ENCODE measurements at regions not wholly inside any gene's neighbourhood (a gene's known extent, or its start where the extent isn't known, plus 50 kb on each side); places are given as distances from the start of the nearest gene placed in this dataset.
"Not testable (repeated sequence)": the region's sequence is repeated elsewhere in the genome, so short reads cannot be mapped to it uniquely, and the experiment has no call there.

GRCh38 chr9:135380311-135380960 is 99.1 kb upstream of the PPP1R26 start:
- no peak for DNase-seq (ENCODE audit: low spot score)

GRCh38 chr9:135381762-135382310 is 97.7 kb upstream of the PPP1R26 start:
- no peak for DNase-seq (ENCODE audit: low spot score)

GRCh38 chr9:135384226-135384625 is 95.4 kb upstream of the PPP1R26 start:
- DNase-seq (ENCODE audit: low spot score): no peak

GRCh38 chr9:135384815-135385405 is 94.7 kb upstream of the PPP1R26 start:
- DNase-seq (ENCODE audit: low spot score): not testable (repeated sequence)

- DNase-seq (ENCODE audit: low spot score): no peak
Measured at GRCh38 chr9:135385793-135386192, 93.8 kb upstream of the PPP1R26 start.

- no peak for DNase-seq (ENCODE audit: low spot score)
Measured at GRCh38 chr9:135387976-135388375, 91.6 kb upstream of the PPP1R26 start.

- no peak for DNase-seq (ENCODE audit: low spot score)
Measured at GRCh38 chr9:135388530-135388929, 91.1 kb upstream of the PPP1R26 start.

GRCh38 chr9:135391759-135392158 is 87.8 kb upstream of the PPP1R26 start:
- DNase-seq (ENCODE audit: low spot score): no peak

GRCh38 chr9:135392511-135392910 is 87.1 kb upstream of the PPP1R26 start:
- DNase-seq (ENCODE audit: low spot score): no peak

GRCh38 chr9:135394131-135394530 is 85.5 kb upstream of the PPP1R26 start:
- DNase-seq (ENCODE audit: low spot score): no peak

GRCh38 chr9:135394699-135395645 is 84.6 kb upstream of the PPP1R26 start:
- no peak for DNase-seq (ENCODE audit: low spot score)

GRCh38 chr9:135397142-135397541 is 82.4 kb upstream of the PPP1R26 start:
- DNase-seq (ENCODE audit: low spot score): no peak

- no peak for DNase-seq (ENCODE audit: low spot score)
Measured at GRCh38 chr9:135399000-135399649, 80.5 kb upstream of the PPP1R26 start.

GRCh38 chr9:135400496-135400895 is 79.1 kb upstream of the PPP1R26 start:
- no peak for DNase-seq (ENCODE audit: low spot score)

- no peak for DNase-seq (ENCODE audit: low spot score)
Measured at GRCh38 chr9:135401218-135401617, 78.4 kb upstream of the PPP1R26 start.

- DNase-seq (ENCODE audit: low spot score): no peak
Measured at GRCh38 chr9:135402048-135402738, 77.4 kb upstream of the PPP1R26 start.

- no peak for DNase-seq (ENCODE audit: low spot score)
Measured at GRCh38 chr9:135402739-135403695, 76.6 kb upstream of the PPP1R26 start.

GRCh38 chr9:135403733-135404450 is 75.7 kb upstream of the PPP1R26 start:
- no peak for DNase-seq (ENCODE audit: low spot score)

- DNase-seq (ENCODE audit: low spot score): no peak
Measured at GRCh38 chr9:135404451-135405144, 75.0 kb upstream of the PPP1R26 start.
